DMS153 treated with DMSO at 0.1 percent for 48 hours (cell line): ENCODE measurements at regions not wholly inside any gene's neighbourhood (a gene's known extent, or its start where the extent isn't known, plus 50 kb on each side); places are given as distances from the start of the nearest gene placed in this dataset.
A peak's percentile ranks its signal among the peaks of the same experiment; 100 is the strongest.

ENCODE experiments used
- DNase-seq: peaks from one replicate; lab custom pipeline; 2025; ENCODE audit not compliant: unreplicated experiment; lab: John Stamatoyannopoulos, UW

- DNase-seq: no peak
Observed at GRCh38 chr2:173419506-173419905, 64.8 kb downstream of the CDCA7 start.

- DNase-seq: no peak
Observed at GRCh38 chr2:173424886-173425285, 70.2 kb downstream of the CDCA7 start.

GRCh38 chr2:173427887-173428668 lies 73.4 kb downstream of the CDCA7 start:
- no peak for DNase-seq

GRCh38 chr2:173431191-173431590 lies 76.5 kb downstream of the CDCA7 start:
- no peak for DNase-seq

GRCh38 chr2:173432049-173432754 lies 77.5 kb downstream of the CDCA7 start:
- DNase-seq: no peak

- DNase-seq: no peak
Observed at GRCh38 chr2:173434762-173435569, 80.3 kb downstream of the CDCA7 start.

- DNase-seq: no peak
Observed at GRCh38 chr2:173435574-173435973, 80.9 kb downstream of the CDCA7 start.

- no peak for DNase-seq
Observed at GRCh38 chr2:173436088-173436487, 81.4 kb downstream of the CDCA7 start.

GRCh38 chr2:173441222-173441621 lies 86.5 kb downstream of the CDCA7 start:
- no peak for DNase-seq

GRCh38 chr2:173442542-173442941 lies 87.9 kb downstream of the CDCA7 start:
- DNase-seq: no peak

- no peak for DNase-seq
Observed at GRCh38 chr2:173446722-173447121, 92.0 kb downstream of the CDCA7 start.

- DNase-seq: peak; percentile 88
Observed at GRCh38 chr2:173448938-173449471, 94.3 kb downstream of the CDCA7 start.

GRCh38 chr2:173451118-173451517 lies 96.4 kb downstream of the CDCA7 start:
- no peak for DNase-seq

GRCh38 chr2:173451941-173452340 lies 97.3 kb downstream of the CDCA7 start:
- DNase-seq: no peak

GRCh38 chr2:173452416-173452815 lies 97.7 kb downstream of the CDCA7 start:
- no peak for DNase-seq

GRCh38 chr2:173456960-173457359 lies 102.3 kb downstream of the CDCA7 start:
- DNase-seq: no peak

GRCh38 chr2:173457366-173457765 lies 102.7 kb downstream of the CDCA7 start:
- DNase-seq: no peak

- DNase-seq: no peak
Observed at GRCh38 chr2:173458991-173459780, 104.5 kb downstream of the CDCA7 start.

GRCh38 chr2:173462892-173463840 lies 108.5 kb downstream of the CDCA7 start:
- DNase-seq: no peak
